ENCODE measurements at regions not wholly inside any gene's neighbourhood (a gene's known extent, or its start where the extent isn't known, plus 50 kb on each side); places are given as distances from the start of the nearest gene placed in this dataset.

DNA sequence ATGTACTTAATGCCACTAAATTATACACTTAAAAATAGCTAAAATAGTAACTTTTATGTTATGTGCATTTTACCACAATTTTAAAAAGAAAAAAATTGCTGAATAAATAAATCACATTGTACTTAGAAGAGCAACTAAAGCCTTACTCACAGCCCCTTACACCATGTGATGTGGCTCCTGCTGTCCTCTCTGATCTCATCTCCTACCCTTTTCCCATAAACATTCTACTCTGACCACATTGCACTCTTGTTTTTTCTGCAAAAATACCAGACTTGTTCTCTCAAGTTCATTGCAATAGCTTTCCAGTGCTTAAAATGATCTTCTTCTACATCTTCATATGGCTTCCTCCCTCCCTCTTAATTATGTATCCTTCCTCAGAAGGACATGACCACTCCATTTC is 268.4 kb downstream of the ELAVL2 start:
- TF ChIP-seq, protein P1, sequence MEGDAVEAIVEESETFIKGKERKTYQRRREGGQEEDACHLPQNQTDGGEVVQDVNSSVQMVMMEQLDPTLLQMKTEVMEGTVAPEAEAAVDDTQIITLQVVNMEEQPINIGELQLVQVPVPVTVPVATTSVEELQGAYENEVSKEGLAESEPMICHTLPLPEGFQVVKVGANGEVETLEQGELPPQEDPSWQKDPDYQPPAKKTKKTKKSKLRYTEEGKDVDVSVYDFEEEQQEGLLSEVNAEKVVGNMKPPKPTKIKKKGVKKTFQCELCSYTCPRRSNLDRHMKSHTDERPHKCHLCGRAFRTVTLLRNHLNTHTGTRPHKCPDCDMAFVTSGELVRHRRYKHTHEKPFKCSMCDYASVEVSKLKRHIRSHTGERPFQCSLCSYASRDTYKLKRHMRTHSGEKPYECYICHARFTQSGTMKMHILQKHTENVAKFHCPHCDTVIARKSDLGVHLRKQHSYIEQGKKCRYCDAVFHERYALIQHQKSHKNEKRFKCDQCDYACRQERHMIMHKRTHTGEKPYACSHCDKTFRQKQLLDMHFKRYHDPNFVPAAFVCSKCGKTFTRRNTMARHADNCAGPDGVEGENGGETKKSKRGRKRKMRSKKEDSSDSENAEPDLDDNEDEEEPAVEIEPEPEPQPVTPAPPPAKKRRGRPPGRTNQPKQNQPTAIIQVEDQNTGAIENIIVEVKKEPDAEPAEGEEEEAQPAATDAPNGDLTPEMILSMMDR (IDR thresholded peaks at IDR 0.05; ENCODE audit: insufficient read depth, missing control alignments), result no peak
- FAIRE-seq, result no peak
- no peak for DNase-seq (ENCODE audit: insufficient read length, low spot score)

DNA sequence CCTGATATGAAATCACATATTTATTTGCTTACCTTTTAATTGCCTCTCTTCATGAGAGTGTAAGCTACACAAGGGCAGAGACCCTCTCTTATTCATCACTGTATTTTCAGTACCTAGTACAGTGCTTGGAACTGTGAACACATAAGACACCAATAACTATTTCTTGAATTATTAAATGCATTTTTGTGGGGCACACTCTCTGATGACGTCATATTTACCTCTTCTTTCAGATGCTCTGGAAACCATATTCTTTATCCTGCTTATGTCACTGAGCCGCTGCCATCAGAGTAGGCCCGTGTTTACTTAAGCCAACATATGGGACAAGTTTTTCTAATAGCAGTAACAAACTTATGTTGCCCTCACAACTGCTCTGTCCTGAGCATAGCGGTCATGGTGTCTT is 266.5 kb downstream of the ELAVL2 start:
- no peak for DNase-seq (ENCODE audit: insufficient read length, low spot score)
- TF ChIP-seq, protein P1 (IDR thresholded peaks at IDR 0.05; ENCODE audit: insufficient read depth, missing control alignments), result no peak
- no peak for FAIRE-seq

DNA sequence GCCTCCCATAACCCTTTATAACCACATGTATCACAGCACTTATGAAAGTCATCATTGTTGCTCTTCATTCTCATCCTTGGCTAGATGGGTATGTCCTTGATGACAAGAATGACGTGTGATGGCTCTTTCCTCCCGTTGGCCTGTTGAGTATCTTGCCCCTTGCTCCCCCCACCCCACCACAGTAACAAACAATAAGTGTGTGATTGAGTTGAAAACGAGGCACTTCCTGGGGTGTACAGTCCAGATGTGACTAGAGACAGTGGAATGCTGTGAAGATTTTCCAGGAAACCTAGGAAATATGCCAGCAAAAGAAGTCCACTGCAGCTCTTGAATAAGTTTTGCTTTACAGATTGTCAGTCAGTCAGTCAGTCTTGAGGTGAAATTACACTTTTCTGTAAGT is 262.5 kb downstream of the ELAVL2 start:
- FAIRE-seq (no peak), DNase-seq (ENCODE audit: insufficient read length, low spot score) (no peak)
- TF ChIP-seq, protein P1 (IDR thresholded peaks at IDR 0.05; ENCODE audit: insufficient read depth, missing control alignments), result no peak

DNA sequence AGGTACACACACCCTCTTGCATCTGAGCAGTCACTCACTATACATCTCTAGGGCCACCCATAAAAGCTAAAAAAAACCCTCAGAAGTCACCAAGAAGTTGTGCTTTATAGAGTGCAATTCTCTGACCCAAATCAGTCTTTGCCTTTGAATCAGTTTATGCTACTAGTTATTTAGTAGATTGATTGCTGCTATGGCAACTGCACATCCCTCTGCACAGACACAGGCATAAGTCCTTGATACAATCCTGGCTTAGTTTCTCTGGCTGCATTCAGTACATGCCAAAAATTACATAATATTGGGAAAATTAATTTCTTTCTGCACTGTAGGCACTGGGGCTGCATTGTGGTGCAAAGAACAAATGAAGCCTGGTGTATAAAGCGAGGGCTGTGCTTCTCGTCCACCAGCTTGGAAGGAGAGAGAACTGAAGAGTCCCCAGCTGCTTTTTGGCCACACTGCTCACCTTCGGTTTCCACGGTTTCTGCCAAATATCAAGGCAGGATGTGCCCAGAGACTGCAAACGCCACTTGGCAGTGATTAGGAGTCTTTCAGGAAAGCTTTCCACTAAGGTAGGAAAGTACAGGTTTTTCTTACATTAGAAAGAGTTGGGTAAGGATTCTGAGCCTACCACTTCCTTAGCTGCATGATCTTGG is 258.4 kb downstream of the ELAVL2 start:
- TF ChIP-seq, protein P1 (IDR thresholded peaks at IDR 0.05; ENCODE audit: insufficient read depth, missing control alignments), result no peak
- DNase-seq (ENCODE audit: insufficient read length, low spot score), result no peak
- FAIRE-seq, result no peak

DNA sequence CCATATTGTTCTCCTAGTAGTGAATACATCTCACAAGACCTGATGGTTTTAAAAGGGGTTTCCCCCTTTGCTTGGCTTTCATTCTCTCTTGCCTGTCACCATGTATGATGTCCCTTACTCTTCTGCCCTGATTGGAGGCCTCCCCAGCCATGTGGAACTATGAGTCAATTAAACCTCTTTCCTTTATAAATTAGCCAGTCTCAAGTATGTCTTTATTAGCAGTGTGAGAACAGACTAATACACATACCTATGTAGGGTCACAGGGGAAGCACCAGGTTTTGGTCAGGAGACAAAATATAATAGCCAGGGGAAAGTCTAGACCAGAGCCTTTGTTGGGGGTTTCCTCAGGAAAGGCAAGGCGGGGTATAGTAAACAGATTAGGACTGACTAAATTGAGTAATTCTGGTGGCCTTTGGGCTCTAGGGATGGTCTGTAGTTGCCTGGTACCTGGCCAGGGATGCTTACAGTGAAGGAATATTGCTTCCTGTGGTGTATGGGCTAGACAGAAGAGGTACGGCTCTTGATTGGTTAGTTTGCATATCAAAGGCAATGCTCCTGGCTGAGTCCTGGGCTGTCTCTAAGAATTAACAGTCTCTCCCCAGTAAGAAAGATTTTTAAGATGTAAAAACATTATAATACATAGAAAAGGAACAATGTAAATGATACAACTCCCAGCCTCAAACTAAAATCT is 254.5 kb downstream of the ELAVL2 start:
- no peak for DNase-seq (ENCODE audit: insufficient read length, low spot score)
- FAIRE-seq, result no peak
- TF ChIP-seq, protein P1 (IDR thresholded peaks at IDR 0.05; ENCODE audit: insufficient read depth, missing control alignments), result no peak

DNA sequence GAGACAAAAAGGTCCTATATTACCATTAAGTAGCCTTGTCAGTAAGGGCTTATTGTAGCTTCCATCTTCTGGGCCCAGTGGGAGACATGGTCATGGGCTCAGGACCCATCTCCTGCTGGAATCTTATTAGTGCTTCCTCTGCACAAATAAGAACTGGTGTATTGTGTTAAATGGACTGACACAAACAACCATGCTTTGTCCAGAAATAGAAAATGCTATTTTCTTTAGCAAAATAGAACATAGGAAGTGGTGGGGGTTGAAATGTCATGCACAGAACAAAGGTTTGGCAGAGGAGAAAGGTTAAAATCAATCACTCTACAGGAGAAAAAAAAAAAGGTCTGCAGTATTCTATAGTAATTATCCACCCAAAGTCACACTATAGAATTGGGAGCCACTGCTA is 252.2 kb downstream of the ELAVL2 start:
- TF ChIP-seq, protein P1 (IDR thresholded peaks at IDR 0.05; ENCODE audit: insufficient read depth, missing control alignments), result no peak
- FAIRE-seq (no peak), DNase-seq (ENCODE audit: insufficient read length, low spot score) (no peak)

DNA sequence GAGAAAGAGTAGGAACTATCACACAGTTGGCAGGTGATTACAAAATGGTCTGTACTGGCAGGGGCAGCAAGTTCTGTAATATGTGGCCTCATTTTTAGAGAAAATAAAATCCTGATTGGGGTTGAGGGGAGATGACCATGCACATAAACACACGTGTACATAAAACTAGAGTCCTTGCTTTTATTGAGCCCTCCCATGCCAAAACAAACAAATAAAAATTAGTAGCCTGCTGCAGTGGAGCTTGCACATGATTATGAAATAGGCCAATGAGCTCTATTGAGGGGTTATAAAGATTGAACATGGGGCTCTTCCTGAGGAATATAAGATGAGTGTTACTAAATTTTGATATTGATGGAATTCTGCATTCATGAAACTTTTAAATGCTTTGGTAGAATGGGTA is 248.4 kb downstream of the ELAVL2 start:
- FAIRE-seq (no peak), DNase-seq (ENCODE audit: insufficient read length, low spot score) (no peak)
- TF ChIP-seq, protein P1 (IDR thresholded peaks at IDR 0.05; ENCODE audit: insufficient read depth, missing control alignments), result no peak

Measured in D721Med (cell line).